SK-N-MC (cell line): ENCODE measurements at regions not wholly inside any gene's neighbourhood (a gene's known extent, or its start where the extent isn't known, plus 50 kb on each side); places are given as distances from the start of the nearest gene placed in this dataset.
"Not testable (repeated sequence)": the region's sequence is repeated elsewhere in the genome, so short reads cannot be mapped to it uniquely, and the experiment has no call there.

Experiments
- DNase-seq: peaks from one replicate; pipeline ENCODE4 v3.0.0-alpha.2; 2011; ENCODE audit warnings: low read depth, low spot score
- H3K27ac ChIP-seq: fragments of 200-600 bp; sonication (generic); 2 replicates; pipeline ENCODE4 v1.5.1; 2016; ENCODE audit warnings: mixed run types
- H3K36me3 ChIP-seq: fragments of 200-600 bp; sonication (generic); 2 replicates; pipeline ENCODE4 v1.6.1; 2017; ENCODE audit warnings: antibody characterized with exemption, low read length, mixed read lengths; ENCODE audit not compliant: insufficient read depth
- H3K4me3 ChIP-seq: fragments of 200-600 bp; sonication (generic); 2 replicates; pipeline ENCODE4 v1.5.1; 2016
- H3K9ac ChIP-seq: fragments of 200-600 bp; sonication (generic); 2 replicates; pipeline ENCODE4 v1.8.0; 2017; ENCODE audit warnings: mixed run types, mixed read lengths; ENCODE audit not compliant: insufficient read length
- H3K9me3 ChIP-seq: fragments of 200-600 bp; sonication (generic); 2 replicates; pipeline ENCODE4 v1.6.1; 2017; ENCODE audit warnings: low read depth, mild to moderate bottlenecking, antibody characterized with exemption, low read length, moderate library complexity, mixed read lengths
- EZH2 ChIP-seq: fragments of 200-600 bp; sonication (generic); IDR thresholded peaks from one replicate; pipeline ENCODE4 v1.6.1; 2017; ENCODE audit warnings: antibody characterized with exemption
- FOXP2 ChIP-seq: optimal IDR thresholded peaks from 2 replicates; pipeline ENCODE3; 2011; ENCODE audit warnings: mild to moderate bottlenecking, moderate library complexity; ENCODE audit not compliant: insufficient read depth; ENCODE audit errors: extremely low read length, control extremely low read depth
- POLR2AphosphoS5 ChIP-seq: IDR thresholded peaks from 2 replicates; pipeline ENCODE4 v1.6.1; 2012; ENCODE audit warnings: mild to moderate bottlenecking, low read depth, low read length, borderline replicate concordance

DNA sequence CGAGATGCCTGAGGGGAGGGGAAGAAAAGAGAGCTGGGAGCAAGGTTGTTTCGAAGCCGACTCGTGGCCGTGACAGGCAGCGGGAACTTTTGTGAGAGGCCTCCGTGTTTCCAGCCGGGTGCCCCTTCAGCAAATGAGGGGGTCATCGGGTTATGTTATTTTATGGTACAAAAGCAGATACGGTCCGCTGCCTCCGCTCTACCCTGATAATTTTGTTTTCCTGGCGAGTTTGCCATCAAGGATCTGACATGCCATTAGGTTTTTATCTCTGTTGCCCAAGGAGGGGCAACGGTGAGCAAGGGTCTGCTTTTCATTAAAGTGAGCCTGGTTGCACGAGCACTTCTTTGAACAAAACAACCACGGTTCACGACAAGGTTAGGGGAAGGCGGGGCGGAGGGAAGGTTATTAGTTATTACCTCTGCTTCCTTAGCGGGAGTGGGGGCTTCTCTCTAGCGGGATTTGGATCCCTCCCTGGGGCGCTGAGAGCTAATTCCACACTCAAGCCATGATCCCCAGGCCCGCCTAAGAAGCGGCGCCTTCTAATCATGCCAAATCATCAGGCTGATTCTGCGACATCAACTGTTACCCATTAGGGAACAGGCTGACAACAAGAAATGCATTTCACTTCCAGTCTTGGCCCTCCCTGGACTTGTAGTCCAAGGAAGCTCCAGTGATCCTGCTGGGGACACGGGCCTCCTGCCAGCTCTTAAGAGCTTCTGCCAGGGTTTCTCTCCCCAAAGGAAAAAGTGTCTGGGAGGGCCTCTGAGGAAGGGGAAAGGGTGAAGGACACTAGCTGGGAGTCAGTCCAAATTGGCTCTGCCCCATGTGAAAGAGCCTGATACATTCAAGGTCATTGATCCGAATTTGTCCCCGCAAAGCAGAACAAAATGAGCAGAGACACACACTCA, 617.7 kb downstream of the MID1IP1 start:
- Histone ChIP-seq H3K9ac (no peak overlapping the region), H3K9me3 (no peaks in the 10 kb centered on the region), H3K4me3 (peak overlapping the region; percentile 56), H3K27ac (no peak overlapping the region), H3K36me3 (no peaks in the 10 kb centered on the region)
- no peak for DNase-seq
- no peak for TF ChIP-seq EZH2
- TF ChIP-seq FOXP2, result no peak
- TF ChIP-seq POLR2AphosphoS5, result no peak

DNA sequence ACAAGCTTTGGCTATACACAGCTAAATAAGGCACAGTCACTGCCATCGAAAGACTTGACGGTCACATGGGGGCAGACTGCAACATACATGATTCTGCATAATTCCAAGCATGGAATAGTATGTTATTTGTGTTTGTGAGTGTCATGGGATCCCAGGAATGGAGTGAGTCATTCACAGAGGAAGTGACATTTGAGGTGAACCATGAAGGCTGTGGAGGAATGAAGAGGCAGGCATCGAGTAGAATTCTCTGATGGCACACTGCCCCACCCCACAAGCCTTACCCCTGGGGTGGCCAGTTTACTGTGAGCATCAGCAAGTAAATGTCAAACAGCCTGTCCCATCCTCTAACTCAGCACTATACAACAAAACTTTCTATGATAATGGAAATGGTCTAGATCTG, 619.7 kb downstream of the MID1IP1 start:
- H3K36me3 ChIP-seq, result no peaks in the 10 kb centered on the region
- no peak overlapping the region for H3K27ac ChIP-seq
- TF ChIP-seq POLR2AphosphoS5 (no peak), FOXP2 (no peak), EZH2 (no peak)
- H3K9ac ChIP-seq, result no peak overlapping the region
- H3K9me3 ChIP-seq, result no peaks in the 10 kb centered on the region
- no peak for DNase-seq
- no peak overlapping the region for H3K4me3 ChIP-seq

DNA sequence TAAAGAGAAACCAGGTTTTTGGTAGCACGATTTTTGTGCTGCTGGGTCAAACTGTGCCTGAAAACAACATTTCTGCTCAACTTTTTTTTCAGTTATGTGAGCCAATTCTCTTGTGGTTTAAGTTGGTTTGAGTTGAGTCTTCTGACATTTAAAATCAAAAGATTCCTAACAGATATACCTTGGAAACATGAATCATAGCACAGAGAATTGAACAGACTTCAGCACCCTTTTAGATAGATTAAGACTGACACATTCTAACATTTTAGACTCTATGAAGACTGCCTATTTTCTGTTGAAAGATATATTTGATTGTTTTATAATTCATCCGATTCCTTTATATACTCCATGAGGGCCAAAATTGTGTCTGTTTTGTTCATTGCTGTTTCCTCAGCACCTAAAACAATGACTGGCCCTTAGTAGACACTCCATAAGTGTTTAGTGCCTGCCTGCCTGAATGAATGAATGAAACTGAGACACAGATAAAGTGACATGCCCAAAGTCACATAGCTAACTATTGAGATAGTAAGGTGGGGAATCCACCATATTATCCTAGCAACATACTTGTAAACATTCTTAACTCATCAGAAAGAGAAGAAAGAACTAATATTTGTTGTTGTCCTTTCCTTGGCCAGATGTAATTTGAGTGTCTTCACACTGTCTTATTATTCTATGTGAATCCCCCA, 624.0 kb downstream of the MID1IP1 start:
- no peak for DNase-seq
- Histone ChIP-seq H3K4me3 (no peak overlapping the region), H3K27ac (no peak overlapping the region), H3K9me3 (no peaks in the 10 kb centered on the region), H3K36me3 (no peaks in the 10 kb centered on the region), H3K9ac (no peak overlapping the region)
- no peak for TF ChIP-seq POLR2AphosphoS5
- TF ChIP-seq FOXP2, result no peak
- no peak for TF ChIP-seq EZH2

DNA sequence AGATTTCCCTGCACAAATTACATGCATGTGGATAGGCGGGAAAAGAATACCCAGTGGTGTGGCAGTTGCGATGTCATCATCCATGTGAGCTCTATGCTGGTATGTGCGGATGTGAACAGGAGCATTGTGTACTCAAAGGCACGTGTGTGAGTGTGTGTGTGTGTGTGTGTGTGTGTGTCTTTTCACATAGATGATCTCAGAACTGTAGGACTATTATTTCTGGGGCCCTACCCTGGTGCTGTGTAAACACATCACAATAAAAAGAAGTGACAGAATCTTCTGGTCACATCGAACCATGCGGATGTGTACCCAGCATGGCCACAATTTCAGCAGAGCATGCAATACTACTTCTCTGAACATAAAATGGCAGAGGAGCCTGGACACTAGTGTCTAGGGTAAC, 624.8 kb downstream of the MID1IP1 start:
- TF ChIP-seq POLR2AphosphoS5 (no peak), EZH2 (no peak), FOXP2 (no peak)
- no peaks in the 10 kb centered on the region for H3K9me3 ChIP-seq
- H3K27ac ChIP-seq, result no peak overlapping the region
- no peaks in the 10 kb centered on the region for H3K36me3 ChIP-seq
- H3K4me3 ChIP-seq, result no peak overlapping the region
- DNase-seq, result no peak
- H3K9ac ChIP-seq, result no peak overlapping the region

DNA sequence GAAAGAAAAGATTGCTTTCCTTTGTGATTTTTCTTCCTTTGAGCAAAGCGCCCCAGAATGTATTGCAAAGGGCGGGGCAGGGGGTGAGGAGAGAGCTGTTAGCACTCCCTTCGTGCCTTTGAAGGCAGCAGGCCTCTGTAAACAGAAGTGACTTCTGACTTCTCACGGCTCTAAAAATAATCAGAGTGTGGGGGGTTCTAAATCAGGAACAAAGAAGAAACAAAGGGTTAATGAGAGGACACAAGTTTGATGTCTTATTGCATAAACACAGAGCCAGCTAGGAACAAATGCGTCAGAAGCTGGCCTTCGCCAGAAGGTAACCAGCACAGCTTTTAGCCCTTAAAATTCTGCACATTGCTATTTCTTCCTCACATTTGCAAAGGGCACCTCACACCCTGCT, 626.2 kb downstream of the MID1IP1 start:
- TF ChIP-seq EZH2, result no peak
- DNase-seq, result no peak
- Histone ChIP-seq H3K27ac (no peak overlapping the region), H3K9me3 (no peaks in the 10 kb centered on the region), H3K36me3 (no peaks in the 10 kb centered on the region), H3K4me3 (no peak overlapping the region), H3K9ac (no peak overlapping the region)

DNA sequence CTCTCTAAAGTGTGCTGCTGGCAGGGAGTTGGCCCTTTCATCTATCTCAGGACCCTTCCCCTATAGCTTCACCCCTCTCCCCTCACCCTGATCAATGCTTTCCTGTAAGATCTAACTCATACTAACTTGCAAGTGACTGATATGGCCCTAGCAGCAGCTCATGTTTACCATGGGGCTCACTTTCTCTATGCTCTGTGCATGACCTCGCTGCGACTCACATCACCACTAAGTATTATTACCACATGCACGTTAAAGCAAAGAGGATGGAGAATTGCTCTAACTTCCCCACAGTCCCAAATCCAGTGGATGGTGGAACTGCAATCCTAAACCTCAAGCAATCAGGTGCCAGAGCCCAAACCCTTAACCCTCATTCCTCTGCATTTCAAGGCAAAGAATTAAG, 626.6 kb downstream of the MID1IP1 start:
- TF ChIP-seq POLR2AphosphoS5 (no peak), FOXP2 (no peak), EZH2 (no peak)
- H3K27ac ChIP-seq, result no peak overlapping the region
- no peak overlapping the region for H3K4me3 ChIP-seq
- H3K9ac ChIP-seq, result no peak overlapping the region
- H3K9me3 ChIP-seq, result no peaks in the 10 kb centered on the region
- no peaks in the 10 kb centered on the region for H3K36me3 ChIP-seq
- no peak for DNase-seq

DNA sequence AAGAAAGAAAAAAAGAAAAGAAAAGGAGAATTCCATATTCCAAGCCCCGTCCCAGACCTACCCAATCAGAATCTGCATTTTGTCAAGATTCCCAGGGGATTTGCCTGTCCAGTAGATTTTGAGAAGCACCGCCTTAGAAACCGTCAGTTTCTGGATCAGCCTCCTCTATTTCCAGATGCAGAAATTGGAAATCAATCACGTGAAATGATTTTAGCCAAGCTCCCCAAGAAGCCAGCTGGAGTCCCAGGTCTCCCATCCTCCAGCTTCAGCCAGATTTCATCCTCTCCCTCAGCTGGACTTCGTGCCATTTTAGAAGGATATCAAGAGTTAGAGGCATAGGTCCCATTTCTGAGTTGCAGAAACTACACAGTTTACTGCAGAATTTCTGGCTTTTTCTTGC, 629.3 kb downstream of the MID1IP1 start:
- TF ChIP-seq POLR2AphosphoS5 (no peak), EZH2 (no peak)
- no peak overlapping the region for H3K27ac ChIP-seq

DNA sequence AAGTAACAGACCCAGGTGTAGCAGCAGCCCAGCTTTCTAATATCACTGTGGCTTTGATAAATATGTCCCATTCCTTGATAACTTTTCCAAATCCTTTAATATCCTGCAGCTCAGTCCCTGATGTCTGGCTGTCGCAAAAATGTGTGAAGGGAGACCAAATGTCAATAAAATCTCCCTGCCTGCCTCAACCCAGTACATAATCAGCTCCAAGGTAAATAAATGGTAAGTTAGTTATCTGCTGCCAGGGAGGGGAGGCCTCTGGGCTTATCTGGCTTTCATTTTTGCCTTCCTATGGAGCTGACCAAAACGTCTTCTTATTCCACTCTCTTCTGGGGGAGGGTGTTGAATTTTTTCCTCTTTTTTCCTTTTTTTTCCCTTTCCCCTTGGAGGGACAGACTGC, 630.6 kb downstream of the MID1IP1 start:
- H3K36me3 ChIP-seq, result no peaks in the 10 kb centered on the region
- TF ChIP-seq EZH2 (no peak), FOXP2 (no peak), POLR2AphosphoS5 (no peak)
- no peak for DNase-seq
- H3K27ac ChIP-seq, result no peak overlapping the region
- no peak overlapping the region for H3K4me3 ChIP-seq
- H3K9ac ChIP-seq, result no peak overlapping the region
- H3K9me3 ChIP-seq, result no peaks in the 10 kb centered on the region

More for the DNA sequence above, 629.3 kb downstream of the MID1IP1 start:
- H3K4me3 ChIP-seq, result no peak overlapping the region
- no peaks in the 10 kb centered on the region for H3K9me3 ChIP-seq
- no peak overlapping the region for H3K9ac ChIP-seq
- no peak for DNase-seq
- no peaks in the 10 kb centered on the region for H3K36me3 ChIP-seq

DNA sequence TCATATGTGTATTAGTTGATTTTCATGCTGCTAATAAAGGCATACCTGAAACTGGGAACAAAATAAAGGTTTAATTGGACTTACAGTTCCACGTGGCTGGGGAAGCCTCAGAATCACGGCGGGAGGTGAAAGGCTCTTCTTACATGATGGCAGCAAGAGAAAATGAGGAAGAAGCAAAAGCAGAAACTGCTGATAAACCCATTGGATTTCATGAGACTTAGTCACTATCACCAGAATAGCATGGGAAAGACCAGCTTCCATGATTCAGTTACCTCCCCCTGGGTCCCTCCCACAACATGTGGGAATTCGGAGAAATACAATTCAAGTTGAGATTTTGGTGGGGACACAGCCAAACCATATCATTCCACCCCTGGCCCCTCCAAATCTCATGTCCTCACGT, 633.4 kb downstream of the MID1IP1 start:
- H3K9me3 ChIP-seq, H3K27ac ChIP-seq, DNase-seq, H3K4me3 ChIP-seq, H3K9ac ChIP-seq, H3K36me3 ChIP-seq: not testable (repeated sequence)

DNA sequence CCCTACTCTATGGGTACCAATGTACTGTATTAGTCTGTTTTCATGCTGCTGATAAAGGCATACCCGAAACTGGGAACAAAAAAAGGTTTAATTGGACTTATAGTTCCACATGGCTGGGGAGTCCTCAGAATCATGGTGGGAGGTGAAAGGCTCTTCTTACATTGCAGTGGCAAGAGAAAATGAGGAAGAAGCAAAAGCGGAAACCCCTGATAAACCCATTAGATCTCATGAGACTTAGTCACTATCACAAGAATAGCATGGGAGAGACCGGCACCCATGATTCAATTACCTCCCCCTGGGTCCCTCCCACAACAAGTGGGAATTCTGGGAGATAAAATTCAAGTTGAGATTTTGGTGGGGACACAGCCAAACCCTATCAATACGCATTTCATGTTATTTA, 635.3 kb downstream of the MID1IP1 start:
- H3K36me3 ChIP-seq, H3K9ac ChIP-seq, H3K27ac ChIP-seq, DNase-seq, H3K9me3 ChIP-seq, H3K4me3 ChIP-seq: not testable (repeated sequence)
